ENCODE measurements at regions not wholly inside any gene's neighbourhood (a gene's known extent, or its start where the extent isn't known, plus 50 kb on each side); places are given as distances from the start of the nearest gene placed in this dataset.

DNA sequence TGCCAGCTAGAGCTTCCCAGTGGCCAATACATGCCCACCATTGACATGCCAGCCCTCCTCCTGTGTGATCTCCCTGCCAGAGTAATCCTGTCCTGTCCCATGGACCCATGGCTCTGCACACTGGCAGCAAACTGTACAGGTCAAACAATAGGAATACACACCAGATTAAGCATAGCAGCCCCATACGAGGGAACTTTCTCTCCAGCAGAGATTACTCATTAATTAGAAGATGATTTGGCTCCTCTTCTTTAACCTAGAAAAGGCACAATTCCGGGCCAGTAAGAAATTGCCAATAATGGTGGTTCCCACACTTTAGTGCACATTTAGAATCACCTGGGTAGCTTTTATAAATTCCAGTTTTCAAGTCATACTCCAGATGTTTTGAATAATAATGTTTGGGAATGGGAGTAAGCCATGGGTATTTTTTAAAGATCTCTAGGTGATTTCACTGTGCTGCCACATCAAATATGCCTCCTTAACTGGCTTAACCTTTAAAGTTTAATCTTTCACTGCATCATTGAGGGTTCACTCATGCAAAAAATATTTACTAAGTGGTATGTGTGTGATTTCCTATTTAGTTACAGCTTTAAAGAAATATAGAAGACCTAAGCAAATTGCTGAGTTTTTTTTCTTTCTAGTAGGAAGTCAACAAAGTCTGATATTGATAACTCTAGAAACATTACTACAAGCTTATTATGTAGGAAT is 277.6 kb upstream of the NWD2 start:
- DNase-seq (ENCODE audit: low read depth) = no peak

DNA sequence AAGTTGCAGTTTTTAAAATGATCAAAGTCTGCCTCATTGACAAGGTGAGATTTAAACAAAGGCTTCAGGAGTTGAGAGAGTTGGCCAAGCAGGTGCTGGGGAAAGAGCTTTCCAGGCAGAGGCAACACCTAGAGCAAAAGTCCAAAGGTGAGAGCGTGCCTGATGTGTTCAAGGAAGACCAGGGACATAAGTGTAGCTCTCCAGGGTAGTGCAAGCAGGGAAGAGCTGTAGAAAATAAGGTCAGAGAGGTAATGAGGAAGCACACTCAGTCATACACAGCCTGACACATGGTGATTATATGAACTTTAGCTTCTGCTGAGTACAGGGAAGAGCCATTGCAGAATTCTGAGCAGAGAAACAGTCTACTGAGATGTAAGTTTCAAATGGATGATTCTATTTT is 265.0 kb upstream of the NWD2 start:
- DNase-seq (ENCODE audit: low read depth) = no peak

DNA sequence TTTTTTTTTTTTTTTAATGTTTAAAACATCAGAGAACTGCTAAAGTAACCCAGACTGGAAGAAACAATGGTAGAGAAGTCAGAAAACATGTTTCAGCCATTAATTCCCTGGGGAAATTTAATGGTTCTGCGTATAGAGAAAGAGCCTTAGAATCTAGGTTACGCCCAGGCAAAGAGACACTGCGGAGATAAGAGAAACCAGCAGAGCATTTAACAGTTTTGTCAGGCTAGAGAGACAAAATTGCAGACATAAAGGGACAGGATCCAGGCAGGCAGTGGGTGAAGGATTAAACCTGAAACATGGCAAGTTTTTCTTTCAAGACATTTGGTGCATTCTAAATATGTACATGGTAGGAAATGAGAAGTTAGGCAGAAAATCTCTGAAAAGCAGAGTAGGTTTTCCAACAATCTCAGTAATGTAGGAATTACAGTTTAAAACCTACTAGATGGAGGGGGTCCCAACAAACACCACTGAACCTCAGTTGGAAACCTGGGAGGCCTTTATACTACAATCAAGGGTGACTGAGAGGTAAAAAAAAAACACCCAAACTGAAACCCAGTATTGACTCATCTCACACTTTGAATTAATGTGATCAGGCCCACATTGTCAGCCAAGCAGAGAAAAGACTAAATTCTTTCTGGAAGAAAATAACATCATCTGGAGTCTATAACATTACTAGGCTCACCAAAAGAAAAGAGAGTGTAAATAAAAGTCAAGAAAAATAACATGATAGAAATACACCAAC is 254.2 kb upstream of the NWD2 start:
- no peak for DNase-seq (ENCODE audit: low read depth)

DNA sequence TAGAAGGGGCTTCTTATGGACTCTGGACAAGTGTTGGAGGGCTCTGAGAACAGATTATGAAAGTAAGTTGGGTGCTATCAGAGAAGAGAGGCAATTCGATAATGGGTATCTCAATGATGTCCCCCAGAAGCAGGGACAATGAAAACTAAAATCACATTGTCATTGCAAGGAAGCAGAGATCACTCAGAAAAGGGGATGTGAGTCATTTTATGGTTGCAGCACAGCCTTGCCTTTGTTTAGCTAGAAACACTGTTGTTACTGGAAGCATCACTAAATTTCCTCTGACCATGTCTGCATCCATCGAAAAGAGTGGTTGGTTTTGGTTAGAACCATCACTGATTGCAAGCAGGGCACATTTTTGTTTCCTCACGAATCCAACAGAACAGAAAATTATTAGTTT is 246.8 kb upstream of the NWD2 start:
- DNase-seq (ENCODE audit: low read depth) = no peak

DNA sequence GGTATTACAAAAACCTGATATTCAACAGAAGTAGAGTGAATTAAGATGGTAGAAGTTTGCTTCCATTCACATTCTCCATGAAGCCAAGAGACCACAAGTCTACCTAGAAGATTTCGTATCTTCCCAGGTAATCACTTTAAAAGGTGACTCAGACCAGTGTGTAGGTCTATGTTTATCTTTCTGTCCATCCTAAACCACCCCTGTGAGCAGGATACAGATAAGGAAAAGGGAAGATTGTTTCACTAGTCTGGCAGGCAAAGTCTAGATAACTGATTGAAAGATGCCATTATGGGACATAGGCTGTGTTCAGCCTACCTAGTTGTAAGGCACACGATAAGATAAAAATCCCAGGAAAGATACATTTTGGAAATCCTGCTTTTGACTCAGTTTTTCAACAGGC is 244.3 kb upstream of the NWD2 start:
- DNase-seq (ENCODE audit: low read depth) = no peak

DNA sequence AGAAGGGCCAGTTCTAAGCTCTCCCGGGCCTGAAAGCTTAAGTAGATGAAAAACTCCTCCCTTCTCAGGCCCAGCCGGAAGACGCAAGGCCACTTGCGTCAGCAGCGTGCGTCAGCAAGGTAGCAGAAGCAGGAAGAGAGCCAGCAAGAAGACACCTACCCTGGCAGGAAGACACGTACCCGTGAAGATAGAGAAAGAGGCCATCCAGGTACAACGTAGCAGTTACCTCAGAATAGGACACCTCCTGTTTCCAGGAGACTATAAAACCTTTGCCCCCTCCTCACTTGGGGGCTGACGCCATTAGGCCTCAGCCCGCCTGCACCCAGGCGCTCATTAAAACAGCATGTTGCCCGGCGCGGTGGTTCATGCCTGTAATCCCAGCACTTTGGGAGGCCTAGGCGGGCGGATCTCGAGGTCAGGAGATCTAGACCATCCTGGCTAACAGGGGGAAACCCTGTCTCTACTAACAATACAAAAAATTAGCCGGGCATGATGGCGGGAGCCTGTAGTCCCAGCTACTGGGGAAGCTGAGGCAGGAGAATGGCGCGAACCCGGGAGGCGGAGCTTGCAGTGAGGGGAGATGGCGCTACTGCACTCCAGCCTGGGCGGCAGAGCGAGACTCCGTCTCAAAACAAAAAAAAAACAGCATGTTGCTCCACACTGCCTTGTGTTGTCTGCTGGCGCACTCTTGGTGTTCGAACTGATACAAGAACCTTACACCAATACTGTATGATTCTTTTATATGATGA is 242.7 kb upstream of the NWD2 start:
- DNase-seq (ENCODE audit: low read depth) = no peak

DNA sequence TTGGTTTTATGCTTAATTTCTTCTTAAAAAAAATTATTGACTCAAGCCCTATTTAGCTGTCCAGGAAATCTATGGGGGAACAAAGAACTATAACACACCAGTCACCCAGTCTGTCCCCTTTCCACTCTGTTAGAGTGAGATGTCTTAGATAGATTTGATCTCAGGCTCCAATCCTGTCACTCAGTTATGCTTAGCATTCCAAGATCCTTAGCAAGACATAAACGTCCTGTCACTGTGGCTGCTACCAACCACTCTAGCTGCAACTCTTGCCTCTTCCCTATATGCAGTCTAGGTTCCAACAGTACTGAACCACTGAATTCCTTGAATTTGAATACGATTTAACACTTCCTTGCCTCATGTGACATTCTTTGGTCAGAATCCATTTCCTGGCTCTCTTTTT is 241.9 kb upstream of the NWD2 start:
- DNase-seq (ENCODE audit: low read depth) = no peak

DNA sequence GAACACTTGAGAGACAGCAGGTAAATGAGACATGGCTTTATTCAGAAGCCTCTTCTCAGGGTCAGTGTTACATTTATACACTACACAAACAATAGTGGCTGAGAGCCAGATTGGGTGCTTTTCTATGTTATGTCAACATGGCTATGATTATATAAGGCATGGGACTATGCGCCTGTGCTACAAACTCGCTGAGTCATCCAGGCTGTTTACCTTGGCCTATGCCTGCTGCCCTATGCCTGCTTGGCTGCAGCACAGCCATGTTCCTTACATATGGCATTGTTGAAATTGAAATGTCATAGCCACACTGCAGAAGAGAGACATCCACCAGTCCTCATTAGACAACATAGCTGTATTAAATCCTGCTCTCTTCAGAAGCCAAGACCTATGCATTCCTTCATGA is 236.3 kb upstream of the NWD2 start:
- peak; percentile 6 for DNase-seq (ENCODE audit: low read depth)

DNA sequence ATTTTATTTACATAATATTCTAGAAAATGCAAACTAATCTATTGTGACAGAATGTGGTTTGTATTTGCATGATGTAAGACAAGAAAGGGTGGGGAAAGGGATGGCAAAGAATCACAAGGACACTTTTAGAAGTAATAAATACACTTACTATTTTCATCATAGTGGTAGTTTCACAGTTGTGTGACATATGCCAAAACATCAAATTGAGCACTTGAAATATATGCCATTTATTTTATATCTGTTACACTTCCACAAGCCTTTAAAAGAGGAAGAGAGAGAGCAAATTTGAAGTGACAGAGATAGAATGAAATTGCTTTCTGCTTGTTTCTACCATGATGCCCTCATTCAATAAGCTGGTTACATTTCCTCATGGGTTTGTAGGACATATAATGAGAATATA is 230.0 kb upstream of the NWD2 start:
- DNase-seq (ENCODE audit: low read depth) = no peak

DNA sequence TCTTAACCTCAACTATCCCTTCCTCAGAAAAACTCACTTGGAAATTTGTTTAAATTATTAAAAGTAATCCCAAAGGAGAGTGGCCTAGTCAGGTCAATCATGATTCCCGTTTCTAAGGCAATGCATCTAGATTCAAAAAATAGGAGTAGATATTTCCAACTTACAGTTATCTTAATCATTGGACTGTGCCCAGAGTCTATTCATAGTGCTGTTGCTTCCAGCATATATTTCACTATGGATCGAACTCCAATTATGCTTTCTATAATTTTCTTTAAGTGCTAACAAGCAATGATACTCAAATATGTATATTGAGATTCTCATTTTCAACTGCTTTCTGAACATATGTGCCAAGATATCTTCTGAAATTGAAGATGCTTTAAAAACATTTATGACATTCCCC is 229.2 kb upstream of the NWD2 start:
- no peak for DNase-seq (ENCODE audit: low read depth)

DNA sequence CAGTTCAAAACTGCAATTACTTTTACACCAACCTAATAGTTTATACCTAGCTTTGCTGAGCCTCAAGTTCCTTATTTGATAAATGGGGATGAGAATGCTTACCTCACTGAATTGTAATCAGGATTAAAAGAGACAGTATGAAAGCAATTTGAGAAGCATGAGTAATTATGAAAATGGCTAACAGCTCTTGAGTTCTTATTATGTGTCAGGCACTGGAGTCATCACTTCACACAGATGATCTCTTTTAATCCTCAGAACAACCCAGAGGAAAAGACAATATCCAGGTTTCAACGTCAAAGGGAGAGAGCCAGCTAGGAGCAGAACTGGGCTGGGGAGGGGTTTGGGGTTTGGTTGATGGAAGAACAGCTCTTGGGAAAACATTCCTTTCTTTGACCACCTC is 221.0 kb upstream of the NWD2 start:
- DNase-seq (ENCODE audit: low read depth) = no peak

DNA sequence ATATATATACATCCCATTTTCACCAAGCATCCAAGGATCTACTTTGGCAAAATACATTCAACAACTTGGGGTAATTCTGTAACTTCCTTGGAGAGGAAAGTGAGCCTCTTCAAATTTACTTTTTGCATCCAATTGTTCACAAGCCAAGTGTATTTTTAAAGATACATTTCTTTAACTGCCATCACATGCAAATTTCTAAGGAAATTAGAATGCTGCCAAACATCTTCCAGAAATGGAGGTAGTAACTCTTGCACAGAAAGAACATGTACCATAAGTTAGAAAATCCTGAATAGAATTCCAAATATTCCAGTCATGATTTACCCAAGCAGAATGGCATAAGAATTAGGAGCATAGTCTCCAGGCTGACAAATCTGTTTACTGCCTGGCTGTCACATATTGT is 220.5 kb upstream of the NWD2 start:
- no peak for DNase-seq (ENCODE audit: low read depth)

DNA sequence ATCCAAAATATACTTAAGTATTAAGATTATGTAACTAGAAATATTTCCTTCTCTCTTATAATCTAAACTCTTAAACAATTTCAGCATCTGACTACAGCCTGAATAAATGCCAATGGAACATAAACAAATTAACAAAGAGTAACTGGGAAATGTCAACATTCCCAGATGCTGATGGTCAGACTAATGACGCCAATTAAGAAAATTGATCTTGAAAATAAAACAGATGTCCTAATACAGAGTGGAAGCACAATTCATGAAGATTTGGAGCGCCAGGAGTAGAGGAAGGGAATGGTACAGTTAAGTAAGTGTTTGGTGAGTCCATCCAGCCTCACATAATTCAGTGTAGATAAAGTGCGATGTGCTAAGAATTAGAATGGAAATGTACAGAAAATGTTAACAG is 203.7 kb upstream of the NWD2 start:
- DNase-seq (ENCODE audit: low read depth) = no peak

DNA sequence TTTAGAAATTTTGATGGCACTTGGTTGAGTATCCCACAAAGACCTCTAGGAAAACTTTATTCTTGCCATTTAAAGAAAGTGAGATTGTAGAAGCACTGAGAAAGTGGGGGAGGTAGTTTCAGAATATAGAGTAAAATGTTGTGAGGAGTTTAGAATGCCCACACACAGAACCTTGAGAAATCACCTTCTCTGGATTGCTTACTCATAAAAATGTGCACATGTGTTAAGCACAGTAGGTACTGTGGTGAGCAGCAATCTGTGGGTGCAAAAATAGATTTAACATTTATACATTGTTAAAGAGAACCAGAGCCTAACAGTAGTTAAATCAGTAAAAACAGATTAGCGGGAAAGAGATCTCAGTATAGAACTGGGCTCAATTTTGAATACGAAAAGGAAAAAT is 201.2 kb upstream of the NWD2 start:
- DNase-seq (ENCODE audit: low read depth) = no peak

DNA sequence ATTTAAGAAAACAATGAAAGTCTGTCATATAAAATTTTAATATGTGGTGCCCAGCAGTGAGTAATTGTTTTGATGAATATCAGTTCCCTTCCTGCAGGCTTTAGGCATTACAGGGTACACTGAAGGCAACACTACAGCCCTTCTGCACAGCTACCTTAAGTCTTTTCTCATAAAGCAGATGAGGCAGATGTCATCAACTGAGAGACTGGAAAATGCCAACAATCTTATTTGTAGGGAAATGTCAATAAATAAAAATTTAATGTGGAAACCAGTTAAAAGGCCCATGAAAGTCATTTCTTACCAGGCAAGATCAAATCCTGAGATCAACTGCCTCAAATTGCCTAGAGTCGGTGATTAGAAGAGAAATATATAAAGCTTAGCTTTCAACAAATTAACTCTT is 193.4 kb upstream of the NWD2 start:
- DNase-seq (ENCODE audit: low read depth) = no peak

DNA sequence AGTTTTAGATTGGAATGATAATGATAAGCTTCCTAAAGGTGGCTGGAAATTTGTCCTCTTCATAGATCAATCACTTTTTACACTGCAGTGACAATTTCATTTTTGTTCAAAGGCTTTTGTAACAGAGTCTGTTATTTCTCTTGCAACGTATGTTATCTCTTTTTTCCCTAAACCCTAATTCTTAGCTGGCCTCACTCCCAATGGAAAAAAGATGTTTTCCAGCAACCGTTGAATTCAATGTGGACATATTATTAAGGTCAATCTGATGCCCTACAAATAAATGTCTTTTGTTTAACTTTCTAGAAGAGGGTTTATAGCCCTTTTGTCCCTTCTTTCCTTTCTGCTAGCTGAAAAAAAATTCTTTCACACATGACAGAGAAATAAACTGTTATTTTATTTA is 192.7 kb upstream of the NWD2 start:
- no peak for DNase-seq (ENCODE audit: low read depth)

DNA sequence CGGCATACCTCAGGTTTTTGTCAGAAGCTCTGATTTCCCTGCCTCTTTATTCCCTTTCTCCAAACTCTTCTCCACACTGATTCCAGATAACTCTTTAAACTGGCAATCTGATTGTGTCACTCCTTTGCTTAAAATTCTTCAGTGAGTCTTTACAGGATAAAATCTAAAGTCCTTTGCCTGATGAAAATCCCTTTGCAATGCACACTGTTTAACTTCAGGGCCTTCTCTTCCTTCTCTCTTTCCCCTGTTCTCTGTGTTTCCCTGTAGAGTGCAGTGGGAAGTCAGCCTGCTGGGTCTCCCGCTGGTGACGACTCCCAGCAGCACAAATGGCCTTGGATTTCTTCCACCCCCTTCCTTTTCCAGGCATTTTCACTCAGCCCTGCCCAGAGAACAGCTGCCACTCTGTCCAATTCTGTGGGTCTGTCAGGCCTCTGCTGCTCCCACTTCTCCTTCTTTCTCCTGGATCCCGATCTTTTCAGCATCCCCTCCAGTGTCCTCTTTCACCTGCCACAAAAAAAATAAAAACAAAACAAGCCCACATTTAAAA is 189.9 kb upstream of the NWD2 start:
- no peak for DNase-seq (ENCODE audit: low read depth)

DNA sequence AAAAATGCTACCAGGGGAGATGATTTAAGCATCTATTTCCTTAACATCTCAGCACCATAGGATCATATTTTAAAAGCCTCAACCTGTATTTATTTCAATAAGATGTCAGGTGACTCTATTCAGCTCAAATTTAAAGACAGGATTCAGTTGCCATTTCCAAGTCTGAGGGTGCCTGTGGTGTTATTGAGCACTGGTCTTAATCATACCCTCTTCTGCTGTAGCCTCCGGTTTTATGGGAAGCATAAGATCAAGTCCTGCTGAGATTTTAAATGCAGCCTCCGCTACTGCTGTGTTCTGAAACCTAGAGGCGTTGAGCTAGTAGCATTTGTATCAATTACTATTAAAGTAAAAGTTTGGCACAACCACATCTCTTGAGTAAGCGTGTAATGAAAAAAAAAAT is 185.7 kb upstream of the NWD2 start:
- no peak for DNase-seq (ENCODE audit: low read depth)

DNA sequence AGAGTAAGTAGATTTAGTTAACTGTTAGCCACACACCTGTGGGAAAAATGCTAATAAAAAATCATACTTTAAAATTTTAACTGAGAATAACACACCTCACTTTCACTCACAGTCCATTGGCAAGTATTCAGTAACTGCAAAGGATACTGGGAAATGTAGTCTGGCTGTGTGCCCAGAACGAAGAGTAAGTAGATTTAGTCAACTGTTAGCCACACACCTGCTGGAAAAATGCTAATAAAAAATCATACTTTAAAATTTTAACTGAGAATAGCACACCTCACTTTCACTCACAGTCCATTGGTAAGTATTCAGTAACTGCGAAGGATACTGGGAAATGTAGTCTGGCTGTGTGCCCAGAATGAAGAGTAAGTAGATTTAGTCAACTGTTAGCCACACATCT is 178.4 kb upstream of the NWD2 start:
- no peak for DNase-seq (ENCODE audit: low read depth)

DNA sequence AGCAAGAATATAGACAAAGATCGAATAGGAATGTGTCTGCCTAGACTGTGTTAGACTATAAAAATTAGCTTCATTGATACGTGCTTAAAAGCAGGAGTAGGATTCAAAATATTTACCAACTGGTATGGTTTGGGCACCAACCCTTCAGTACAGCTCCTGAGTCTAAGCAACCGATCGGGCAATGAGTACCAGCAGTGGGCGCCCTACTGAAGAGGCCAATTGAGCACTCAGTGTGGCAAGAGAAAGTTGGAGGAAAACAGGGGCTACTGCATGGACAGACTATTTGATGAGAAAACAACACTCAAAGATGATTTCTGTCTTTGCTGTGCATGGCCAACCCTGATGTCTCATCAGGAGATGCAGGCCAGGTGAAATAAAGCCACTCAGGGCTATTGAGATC is 176.0 kb upstream of the NWD2 start:
- no peak for DNase-seq (ENCODE audit: low read depth)

DNA sequence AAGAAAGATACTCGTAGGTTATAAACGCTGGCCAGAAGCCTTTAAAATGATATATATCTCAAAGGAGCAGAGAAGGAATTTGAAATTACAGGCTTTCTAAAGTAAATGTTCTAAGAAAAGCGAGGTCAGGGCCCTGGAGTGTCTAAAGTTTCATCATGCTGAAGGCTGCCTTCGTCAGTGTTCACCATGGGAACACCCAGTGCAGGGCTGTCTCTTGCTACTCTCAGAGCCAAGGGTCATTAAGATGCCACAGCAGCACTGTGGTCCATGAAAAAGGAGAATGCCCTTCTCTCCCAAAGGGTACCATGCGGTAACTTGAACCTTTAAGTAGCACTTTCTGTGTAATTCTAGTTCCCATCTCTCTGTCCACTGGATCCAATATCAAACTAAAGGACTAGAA is 174.5 kb upstream of the NWD2 start:
- no peak for DNase-seq (ENCODE audit: low read depth)

DNA sequence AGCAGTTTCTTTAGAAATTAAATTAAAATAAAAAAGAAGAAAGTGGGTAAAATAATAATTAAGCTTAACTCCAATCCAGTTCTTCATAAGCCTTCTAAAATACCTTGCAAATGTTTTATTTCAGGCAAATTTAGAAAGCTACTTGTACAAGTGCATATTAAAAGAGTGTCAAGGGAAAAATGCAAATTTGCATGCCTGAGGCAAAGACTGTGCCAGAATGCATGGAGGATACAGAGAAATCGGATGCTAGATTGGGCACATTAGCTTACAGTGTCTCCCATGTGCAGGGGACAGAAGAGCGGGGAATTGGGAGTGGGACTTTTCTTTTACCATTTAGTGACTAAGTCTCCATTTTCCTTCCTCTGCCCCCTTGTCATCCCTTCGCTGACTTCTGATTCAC is 173.0 kb upstream of the NWD2 start:
- DNase-seq (ENCODE audit: low read depth) = no peak

DNA sequence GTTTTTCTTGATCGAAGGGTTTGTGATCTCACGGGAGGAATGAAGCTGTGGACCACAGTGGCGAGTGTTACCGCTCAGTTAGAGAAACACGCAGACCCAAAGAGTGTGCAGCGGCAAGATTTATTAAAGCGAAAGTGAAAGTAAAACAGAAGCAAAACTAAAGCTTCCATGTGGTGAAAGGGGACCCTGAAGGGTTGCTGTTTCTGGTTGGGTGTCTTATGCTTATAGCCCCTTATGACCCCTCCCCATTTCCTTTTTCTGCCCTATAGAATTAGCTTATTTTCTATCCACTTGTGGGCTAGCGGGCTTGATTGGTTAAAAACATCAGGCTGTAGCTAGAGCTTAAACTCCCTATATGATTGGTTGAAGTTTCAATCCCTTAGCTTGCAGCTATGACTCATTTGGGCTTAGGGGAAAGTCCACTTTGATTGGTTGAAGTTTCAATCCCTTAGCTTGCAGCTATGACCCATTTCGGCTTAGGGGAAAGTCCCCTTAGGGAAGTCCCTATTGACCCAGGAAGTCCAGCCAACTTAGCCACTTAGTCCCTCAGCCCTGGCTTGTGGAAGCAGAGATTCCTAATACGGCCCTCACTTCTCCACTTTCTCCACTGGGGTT is 171.2 kb upstream of the NWD2 start:
- DNase-seq (ENCODE audit: low read depth) = no peak
